Endodermal cell (in vitro differentiated cells): ENCODE measurements at regions not wholly inside any gene's neighbourhood (a gene's known extent, or its start where the extent isn't known, plus 50 kb on each side); places are given as distances from the start of the nearest gene placed in this dataset.

ENCODE experiments used
- DNase-seq: peaks from one replicate; pipeline ENCODE4 v3.0.0-alpha.2; 2017
- H3K27ac ChIP-seq: 2 replicates; pipeline ENCODE4 v1.5.1; 2013; ENCODE audit warnings: mild to moderate bottlenecking, low read depth, low read length, moderate library complexity
- H3K27me3 ChIP-seq: 2 replicates; pipeline ENCODE4 v1.6.1; 2013; ENCODE audit warnings: mild to moderate bottlenecking, low read length, moderate library complexity; ENCODE audit not compliant: insufficient read depth, control insufficient read depth, poor library complexity, severe bottlenecking
- H3K36me3 ChIP-seq: 2 replicates; pipeline ENCODE4 v1.7.0; 2013; ENCODE audit warnings: mild to moderate bottlenecking, low read length, moderate library complexity; ENCODE audit not compliant: control insufficient read depth, insufficient read depth
- H3K4me1 ChIP-seq: one replicate; pipeline ENCODE4 v1.7.0; 2013; ENCODE audit warnings: low read length; ENCODE audit not compliant: control insufficient read depth, insufficient read depth
- H3K4me3 ChIP-seq: 2 replicates; pipeline ENCODE4 v1.5.1; 2013; ENCODE audit warnings: mild to moderate bottlenecking, low read length, moderate library complexity
- H3K9ac ChIP-seq: 2 replicates; pipeline ENCODE4 v1.6.1; 2013; ENCODE audit warnings: mild to moderate bottlenecking, low read length, moderate library complexity; ENCODE audit not compliant: poor library complexity, severe bottlenecking; ENCODE audit errors: extremely low read depth
- H3K9me3 ChIP-seq: 2 replicates; pipeline ENCODE4 v1.6.1; 2013; ENCODE audit warnings: mild to moderate bottlenecking, low read length, moderate library complexity; ENCODE audit not compliant: control insufficient read depth
- H3K27ac Mint-ChIP-seq: 2 replicates; pipeline ENCODE4 v1.8.0; 2020; ENCODE audit warnings: mixed read lengths
- H3K27me3 Mint-ChIP-seq: 2 replicates; pipeline ENCODE4 v1.8.0; 2021; ENCODE audit warnings: mild to moderate bottlenecking, mixed read lengths; ENCODE audit not compliant: insufficient read depth
- H3K36me3 Mint-ChIP-seq: 2 replicates; pipeline ENCODE4 v1.8.0; 2020; ENCODE audit warnings: low read depth, mixed read lengths
- H3K4me1 Mint-ChIP-seq: 2 replicates; pipeline ENCODE4 v1.8.0; 2020; ENCODE audit warnings: mixed read lengths
- H3K4me3 Mint-ChIP-seq: 2 replicates; pipeline ENCODE4 v1.8.0; 2020; ENCODE audit warnings: mild to moderate bottlenecking, moderate library complexity, mixed read lengths
- H3K9me3 Mint-ChIP-seq: 2 replicates; pipeline ENCODE4 v1.8.0; 2020; ENCODE audit warnings: mild to moderate bottlenecking, mixed read lengths
- WGBS, 2 experiments: methylation state at CpG; one replicate each; pipeline versions ENCODE4 v1.1.5 to v1.1.7; 2013; ENCODE audit warnings: missing lambda C conversion rate in 2 of 2, mixed read lengths in 1 of 2; ENCODE audit not compliant: insufficient coverage in 1 of 2, insufficient read length in 1 of 2; 5-methylcytosine and 5-hydroxymethylcytosine counted together
- TF ChIP-seq, protein P1 (sequence below): fragments of 200-600 bp; sonication (generic); conservative IDR thresholded peaks from 2 replicates; pipeline ENCODE4 v1.5.0; 2021; ENCODE audit warnings: antibody characterized with exemption, mild to moderate bottlenecking

- H3K4me3 ChIP-seq = no peak overlapping the region
- TF ChIP-seq, protein P1, sequence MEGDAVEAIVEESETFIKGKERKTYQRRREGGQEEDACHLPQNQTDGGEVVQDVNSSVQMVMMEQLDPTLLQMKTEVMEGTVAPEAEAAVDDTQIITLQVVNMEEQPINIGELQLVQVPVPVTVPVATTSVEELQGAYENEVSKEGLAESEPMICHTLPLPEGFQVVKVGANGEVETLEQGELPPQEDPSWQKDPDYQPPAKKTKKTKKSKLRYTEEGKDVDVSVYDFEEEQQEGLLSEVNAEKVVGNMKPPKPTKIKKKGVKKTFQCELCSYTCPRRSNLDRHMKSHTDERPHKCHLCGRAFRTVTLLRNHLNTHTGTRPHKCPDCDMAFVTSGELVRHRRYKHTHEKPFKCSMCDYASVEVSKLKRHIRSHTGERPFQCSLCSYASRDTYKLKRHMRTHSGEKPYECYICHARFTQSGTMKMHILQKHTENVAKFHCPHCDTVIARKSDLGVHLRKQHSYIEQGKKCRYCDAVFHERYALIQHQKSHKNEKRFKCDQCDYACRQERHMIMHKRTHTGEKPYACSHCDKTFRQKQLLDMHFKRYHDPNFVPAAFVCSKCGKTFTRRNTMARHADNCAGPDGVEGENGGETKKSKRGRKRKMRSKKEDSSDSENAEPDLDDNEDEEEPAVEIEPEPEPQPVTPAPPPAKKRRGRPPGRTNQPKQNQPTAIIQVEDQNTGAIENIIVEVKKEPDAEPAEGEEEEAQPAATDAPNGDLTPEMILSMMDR = no peak
These were observed 166.1 kb upstream of the POU1F1 start for GRCh38 chr3:87442470-87442869.

GRCh38 chr3:87437765-87438164 lies 161.4 kb upstream of the POU1F1 start:
- Mint-ChIP-seq H3K36me3 (no peaks in the 10 kb centered on the region), H3K9me3 (no peaks in the 10 kb centered on the region), H3K4me1 (no peaks in the 10 kb centered on the region), H3K27ac (no peak overlapping the region), H3K27me3 (no peaks in the 10 kb centered on the region), H3K4me3 (no peak overlapping the region)
- no peak for DNase-seq
- TF ChIP-seq, protein P1 = no peak
- 94% methylated on average over 1 of the region's 1 CpG; no CpG with 5 or more reads in 1 of the 2 experiments for WGBS, 2 experiments
- Histone ChIP-seq H3K27me3 (no peaks in the 10 kb centered on the region), H3K4me3 (no peak overlapping the region), H3K36me3 (no peaks in the 10 kb centered on the region), H3K9me3 (no peaks in the 10 kb centered on the region), H3K27ac (no peak overlapping the region), H3K9ac (no peak overlapping the region), H3K4me1 (no peaks in the 10 kb centered on the region)

More at GRCh38 chr3:87442470-87442869, 166.1 kb upstream of the POU1F1 start:
- WGBS, 2 experiments = 93% methylated on average over 3 of the region's 3 CpGs; no CpG with 5 or more reads in 1 of the 2 experiments
- Mint-ChIP-seq H3K4me3 (no peak overlapping the region), H3K9me3 (no peaks in the 10 kb centered on the region), H3K4me1 (peaks cover 5% of the 10 kb centered on the region), H3K27ac (no peak overlapping the region), H3K36me3 (no peaks in the 10 kb centered on the region), H3K27me3 (no peaks in the 10 kb centered on the region)
- Histone ChIP-seq H3K27ac (no peak overlapping the region), H3K27me3 (no peaks in the 10 kb centered on the region), H3K9me3 (peaks cover 6% of the 10 kb centered on the region), H3K36me3 (no peaks in the 10 kb centered on the region), H3K4me1 (no peaks in the 10 kb centered on the region), H3K9ac (no peak overlapping the region)
- no peak for DNase-seq

- no peaks in the 10 kb centered on the region for H3K27me3 Mint-ChIP-seq
- WGBS, 2 experiments = 89 to 100% methylated on average over 1 to 7 of the region's 7 CpGs
- no peaks in the 10 kb centered on the region for H3K4me1 ChIP-seq
- H3K9ac ChIP-seq = no peak overlapping the region
- no peaks in the 10 kb centered on the region for H3K9me3 ChIP-seq
- no peaks in the 10 kb centered on the region for H3K36me3 ChIP-seq
- no peak overlapping the region for H3K4me3 Mint-ChIP-seq
- H3K4me3 ChIP-seq = no peak overlapping the region
- no peak for DNase-seq
- H3K4me1 Mint-ChIP-seq = no peaks in the 10 kb centered on the region
- H3K27me3 ChIP-seq = no peaks in the 10 kb centered on the region
- no peak overlapping the region for H3K27ac ChIP-seq
- TF ChIP-seq, protein P1 = no peak
- H3K27ac Mint-ChIP-seq = no peak overlapping the region
- no peaks in the 10 kb centered on the region for H3K36me3 Mint-ChIP-seq
- no peaks in the 10 kb centered on the region for H3K9me3 Mint-ChIP-seq
These were observed 160.6 kb upstream of the POU1F1 start for GRCh38 chr3:87436781-87437543.
